ENCODE measurements at regions not wholly inside any gene's neighbourhood (a gene's known extent, or its start where the extent isn't known, plus 50 kb on each side); places are given as distances from the start of the nearest gene placed in this dataset.

- TF ChIP-seq CTCF (IDR thresholded peaks at IDR 0.05) (no peak), POLR2A (IDR thresholded peaks at IDR 0.05) (no peak)
Measured at GRCh38 chr1:219347376-219347775, 173.7 kb downstream of the LYPLAL1 start.
